ENCODE measurements at regions not wholly inside any gene's neighbourhood (a gene's known extent, or its start where the extent isn't known, plus 50 kb on each side); places are given as distances from the start of the nearest gene placed in this dataset.
"Not testable (repeated sequence)": the region's sequence is repeated elsewhere in the genome, so short reads cannot be mapped to it uniquely, and the experiment has no call there.

GRCh38 chr2:121069434-121069969, 215.5 kb downstream of the TFCP2L1 start:
- H3K4me3 ChIP-seq (ENCODE audit: low read depth, low read length), result no peak overlapping the region
- no peak for DNase-seq (ENCODE audit: low read depth)
- no peak for TF ChIP-seq CTCF (conservative IDR thresholded peaks at IDR 0.05; ENCODE audit: low read depth, low read length)

GRCh38 chr2:121070061-121070460, 214.9 kb downstream of the TFCP2L1 start:
- H3K4me3 ChIP-seq (ENCODE audit: low read depth, low read length); DNase-seq (ENCODE audit: low read depth): not testable (repeated sequence)

GRCh38 chr2:121071034-121071504, 213.9 kb downstream of the TFCP2L1 start:
- no peak for DNase-seq (ENCODE audit: low read depth)
- no peak overlapping the region for H3K4me3 ChIP-seq (ENCODE audit: low read depth, low read length)
- TF ChIP-seq CTCF (conservative IDR thresholded peaks at IDR 0.05; ENCODE audit: low read depth, low read length), result peak; percentile 91

- TF ChIP-seq CTCF (conservative IDR thresholded peaks at IDR 0.05; ENCODE audit: low read depth, low read length), result no peak
- DNase-seq (ENCODE audit: low read depth), result no peak
- no peak overlapping the region for H3K4me3 ChIP-seq (ENCODE audit: low read depth, low read length)
Observed at GRCh38 chr2:121072784-121073183, 212.2 kb downstream of the TFCP2L1 start.

- TF ChIP-seq CTCF (conservative IDR thresholded peaks at IDR 0.05; ENCODE audit: low read depth, low read length), result no peak
- no peak for DNase-seq (ENCODE audit: low read depth)
- no peak overlapping the region for H3K4me3 ChIP-seq (ENCODE audit: low read depth, low read length)
Observed at GRCh38 chr2:121073320-121074210, 211.4 kb downstream of the TFCP2L1 start.

- no peak overlapping the region for H3K4me3 ChIP-seq (ENCODE audit: low read depth, low read length)
- no peak for DNase-seq (ENCODE audit: low read depth)
- TF ChIP-seq CTCF (conservative IDR thresholded peaks at IDR 0.05; ENCODE audit: low read depth, low read length), result no peak
Observed at GRCh38 chr2:121074293-121074932, 210.6 kb downstream of the TFCP2L1 start.

- no peak for TF ChIP-seq CTCF (conservative IDR thresholded peaks at IDR 0.05; ENCODE audit: low read depth, low read length)
- peak overlapping the region; percentile 12 for H3K4me3 ChIP-seq (ENCODE audit: low read depth, low read length)
- DNase-seq (ENCODE audit: low read depth), result peak; percentile 77
Observed at GRCh38 chr2:121075006-121075551, 209.9 kb downstream of the TFCP2L1 start.

Data from epithelial cell of proximal tubule (primary cell).